ENCODE measurements at regions not wholly inside any gene's neighbourhood (a gene's known extent, or its start where the extent isn't known, plus 50 kb on each side); places are given as distances from the start of the nearest gene placed in this dataset.

DNA sequence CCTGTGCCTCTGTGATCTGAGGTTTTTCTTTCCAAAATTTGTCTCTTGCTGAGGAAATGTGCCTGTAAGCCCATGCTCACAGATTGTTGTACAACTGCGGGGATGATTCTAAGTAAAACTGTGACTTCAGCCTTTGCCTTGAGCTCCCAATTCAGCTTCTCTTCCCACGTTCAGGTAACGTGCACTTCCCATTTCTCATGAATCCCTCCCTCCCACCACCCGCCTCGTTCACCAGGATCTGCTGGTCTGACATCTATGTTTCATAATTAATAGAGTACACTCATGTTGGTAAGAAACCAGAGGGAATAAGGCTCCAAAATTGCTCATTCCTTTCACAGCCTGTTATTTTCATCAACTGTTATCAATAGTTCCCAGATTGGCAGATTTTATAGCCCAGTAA is 332.6 kb upstream of the TPK1 start:
- TF ChIP-seq CTCF (IDR thresholded peaks at IDR 0.05 in 4 of 5, conservative IDR thresholded peaks at IDR 0.05 in 1 of 5) (no peak), POLR2A (IDR thresholded peaks at IDR 0.05) (no peak)
